ENCODE measurements at regions not wholly inside any gene's neighbourhood (a gene's known extent, or its start where the extent isn't known, plus 50 kb on each side); places are given as distances from the start of the nearest gene placed in this dataset.

GRCh38 chr20:63068711-63069367 is 62.1 kb upstream of the BHLHE23 start:
- intact Hi-C loops (cut with micrococcal nuclease; ENCODE audit: unreplicated experiment): no loop called here
- no TSS peak for BruUV-seq (replicated peaks)
- no peak overlapping the region for H3K27ac ChIP-seq (ENCODE audit: low read length)
- ChIA-PET CTCF (no interaction called here), POLR2A (interaction anchor here (1.2 kb wide), 1 partner anchor 11 kb away, joined by 3 read pairs; no protein-coding TSS in a partner anchor)
- H3K4me1 ChIP-seq (ENCODE audit: control insufficient read depth, insufficient read depth, low read length): peaks cover 24% of the 10 kb centered on the region
- H3K4me3 ChIP-seq (ENCODE audit: low read depth in 2 of 2, low read length in 2 of 2): no peak overlapping the region
- H3K27me3 ChIP-seq (ENCODE audit: control insufficient read depth, insufficient read depth, low read length): no peaks in the 10 kb centered on the region
- ATAC-seq (peak; percentile 54), DNase-seq (ENCODE audit: low read depth, low spot score) (no peak)
- no peaks in the 10 kb centered on the region for H3K36me3 ChIP-seq (ENCODE audit: control insufficient read depth, insufficient read depth, low read length)
- H3K9me3 ChIP-seq (ENCODE audit: control insufficient read depth, insufficient read depth, low read depth, low read length): no peaks in the 10 kb centered on the region
- in situ Hi-C loops (cut with HindIII; ENCODE audit: low pct_unique_long_range_greater_than_20kb, low sequenced_read_pairs): no loop called here
- TF ChIP-seq CTCF (IDR thresholded peaks at IDR 0.05): no peak
- TF ChIP-seq TCF7L2 (IDR thresholded peaks at IDR 0.05; ENCODE audit: low read depth, low read length): no peak
- no peak for TF ChIP-seq SIN3A (IDR thresholded peaks at IDR 0.05; ENCODE audit: borderline replicate concordance, insufficient read depth, low read depth, low read length)
- no peak for TF ChIP-seq POLR2AphosphoS5 (IDR thresholded peaks at IDR 0.05; ENCODE audit: low read depth, low read length)
- no peak for TF ChIP-seq REST (IDR thresholded peaks at IDR 0.05; ENCODE audit: insufficient read depth in 1 of 2, low read depth in 2 of 2, low read length in 1 of 2)

GRCh38 chr20:63067721-63068560 is 61.2 kb upstream of the BHLHE23 start:
- CTCF ChIA-PET: no interaction called here
- Histone ChIP-seq H3K36me3 (ENCODE audit: control insufficient read depth, insufficient read depth, low read length) (no peaks in the 10 kb centered on the region), H3K4me1 (ENCODE audit: control insufficient read depth, insufficient read depth, low read length) (peaks cover 24% of the 10 kb centered on the region), H3K4me3 (ENCODE audit: low read depth in 2 of 2, low read length in 2 of 2) (no peak overlapping the region), H3K9me3 (ENCODE audit: control insufficient read depth, insufficient read depth, low read depth, low read length) (no peaks in the 10 kb centered on the region), H3K27ac (ENCODE audit: low read length) (no peak overlapping the region), H3K27me3 (ENCODE audit: control insufficient read depth, insufficient read depth, low read length) (no peaks in the 10 kb centered on the region)
- TF ChIP-seq SIN3A (IDR thresholded peaks at IDR 0.05; ENCODE audit: borderline replicate concordance, insufficient read depth, low read depth, low read length): no peak
- no peak for DNase-seq (ENCODE audit: low read depth, low spot score)
- BruUV-seq (replicated peaks): no TSS peak
- POLR2A ChIA-PET: no interaction called here
- in situ Hi-C loops (cut with HindIII; ENCODE audit: low pct_unique_long_range_greater_than_20kb, low sequenced_read_pairs): no loop called here
- intact Hi-C loops (cut with micrococcal nuclease; ENCODE audit: unreplicated experiment): no loop called here
- no peak for ATAC-seq

- ATAC-seq: no peak
- Histone ChIP-seq H3K36me3 (ENCODE audit: control insufficient read depth, insufficient read depth, low read length) (no peaks in the 10 kb centered on the region), H3K4me1 (ENCODE audit: control insufficient read depth, insufficient read depth, low read length) (peaks cover 24% of the 10 kb centered on the region), H3K4me3 (ENCODE audit: low read depth in 2 of 2, low read length in 2 of 2) (no peak overlapping the region), H3K9me3 (ENCODE audit: control insufficient read depth, insufficient read depth, low read depth, low read length) (no peaks in the 10 kb centered on the region), H3K27ac (ENCODE audit: low read length) (no peak overlapping the region), H3K27me3 (ENCODE audit: control insufficient read depth, insufficient read depth, low read length) (no peaks in the 10 kb centered on the region)
- no peak for DNase-seq (ENCODE audit: low read depth, low spot score)
- POLR2A ChIA-PET: no interaction called here
- no peak for TF ChIP-seq SIN3A (IDR thresholded peaks at IDR 0.05; ENCODE audit: borderline replicate concordance, insufficient read depth, low read depth, low read length)
- no peak for TF ChIP-seq CTCF (IDR thresholded peaks at IDR 0.05)
- no peak for TF ChIP-seq TCF7L2 (IDR thresholded peaks at IDR 0.05; ENCODE audit: low read depth, low read length)
- TF ChIP-seq POLR2AphosphoS5 (IDR thresholded peaks at IDR 0.05; ENCODE audit: low read depth, low read length): no peak
- TF ChIP-seq REST (IDR thresholded peaks at IDR 0.05; ENCODE audit: insufficient read depth in 1 of 2, low read depth in 2 of 2, low read length in 1 of 2): no peak
- CTCF ChIA-PET: no interaction called here
- in situ Hi-C loops (cut with HindIII; ENCODE audit: low pct_unique_long_range_greater_than_20kb, low sequenced_read_pairs): no loop called here
- BruUV-seq (replicated peaks): no TSS peak
- intact Hi-C loops (cut with micrococcal nuclease; ENCODE audit: unreplicated experiment): no loop called here
These were observed 60.5 kb upstream of the BHLHE23 start for GRCh38 chr20:63067266-63067635.
